CD14-positive monocyte (primary cell): ENCODE measurements at regions not wholly inside any gene's neighbourhood (a gene's known extent, or its start where the extent isn't known, plus 50 kb on each side); places are given as distances from the start of the nearest gene placed in this dataset.

Experiments used
- DNase-seq, 3 donors: peaks; one replicate each; pipeline ENCODE4 v3.0.0-alpha.2; 2011 to 2022
- H2AFZ ChIP-seq: 2 replicates; pipeline ENCODE4 v1.6.0; 2012; ENCODE audit warnings: mild to moderate bottlenecking, low read depth, low read length, inconsistent platforms; ENCODE audit not compliant: insufficient read depth, poor library complexity, severe bottlenecking
- H3K27ac ChIP-seq, 2 donors: 1 replicate in 1 of 2; 2 replicates in 1 of 2; pipeline ENCODE4 v1.5.1; 2012 to 2013; ENCODE audit warnings: low read length in 2 of 2, control low read depth in 1 of 2, inconsistent platforms in 1 of 2, low read depth in 1 of 2, mild to moderate bottlenecking in 1 of 2
- H3K27me3 ChIP-seq, 2 donors: one replicate each; pipeline versions ENCODE4 v1.6.0 to v1.6.1; 2011 to 2013; ENCODE audit warnings: low read length in 2 of 2; ENCODE audit not compliant: control insufficient read depth in 2 of 2, insufficient read depth in 2 of 2
- H3K36me3 ChIP-seq, 2 donors: replicated peaks in 1 of 2; 1 replicate in 1 of 2; 2 replicates in 1 of 2; pipeline versions ENCODE4 v1.5.1 to v1.6.1; 2012 to 2013; ENCODE audit warnings: low read length in 2 of 2, control low read depth in 1 of 2, inconsistent platforms in 1 of 2, mild to moderate bottlenecking in 1 of 2; ENCODE audit not compliant: insufficient read depth in 2 of 2, control insufficient read depth in 1 of 2
- H3K4me1 ChIP-seq, 2 donors: 1 replicate in 1 of 2; 2 replicates in 1 of 2; pipeline versions ENCODE4 v1.5.1 to v1.6.1; 2012 to 2013; ENCODE audit warnings: low read length in 2 of 2, control low read depth in 1 of 2, inconsistent platforms in 1 of 2, mild to moderate bottlenecking in 1 of 2, moderate library complexity in 1 of 2; ENCODE audit not compliant: insufficient read depth in 2 of 2, control insufficient read depth in 1 of 2
- H3K4me2 ChIP-seq: replicated peaks from 2 replicates; pipeline ENCODE3; 2012; ENCODE audit warnings: low read length, moderate library complexity, mild to moderate bottlenecking; ENCODE audit not compliant: poor library complexity, severe bottlenecking; ENCODE audit errors: extremely low read depth
- H3K4me3 ChIP-seq, 3 experiments: fragments of 200-600 bp in 1 of 3; sonication (generic) in 1 of 3; replicated peaks in 1 of 3; 1 replicate in 2 of 3; 2 replicates in 1 of 3; pipeline ENCODE4 v1.5.1; 2011 to 2013; ENCODE audit warnings: low read length in 3 of 3, mild to moderate bottlenecking in 3 of 3, control low read depth in 2 of 3, low read depth in 2 of 3, inconsistent platforms in 1 of 3, moderate library complexity in 1 of 3
- H3K79me2 ChIP-seq: 2 replicates; pipeline ENCODE4 v1.6.0; 2012; ENCODE audit warnings: mild to moderate bottlenecking, control low read depth, inconsistent platforms, low read length, moderate library complexity; ENCODE audit not compliant: insufficient read depth
- H3K9ac ChIP-seq: 2 replicates; pipeline ENCODE4 v1.6.0; 2017; ENCODE audit warnings: low read length, mild to moderate bottlenecking; ENCODE audit not compliant: insufficient read depth, poor library complexity, severe bottlenecking
- H3K9me3 ChIP-seq, 2 donors: replicated peaks in 1 of 2; 1 replicate in 1 of 2; 2 replicates in 1 of 2; pipeline versions ENCODE4 v1.5.1 to v1.6.1; 2012 to 2013; ENCODE audit warnings: low read length in 2 of 2, control low read depth in 1 of 2; ENCODE audit not compliant: control insufficient read depth in 1 of 2, insufficient read depth in 1 of 2
- H4K20me1 ChIP-seq: 2 replicates; pipeline ENCODE4 v1.6.0; 2012; ENCODE audit warnings: mild to moderate bottlenecking, low read length, control low read depth, moderate library complexity; ENCODE audit not compliant: insufficient read depth
- H3K27ac Mint-ChIP-seq, 7 donors: one replicate each; pipeline ENCODE4 v1.8.0; 2020; ENCODE audit warnings: mild to moderate bottlenecking in 7 of 7, mixed read lengths in 7 of 7, moderate library complexity in 6 of 7, inconsistent platforms in 2 of 7
- H3K27me3 Mint-ChIP-seq, 3 donors: one replicate each; pipeline ENCODE4 v1.8.0; 2021 to 2022; ENCODE audit warnings: low read depth in 3 of 3, mild to moderate bottlenecking in 3 of 3, mixed read lengths in 3 of 3, moderate library complexity in 3 of 3, inconsistent platforms in 1 of 3
- H3K36me3 Mint-ChIP-seq, 2 donors: one replicate each; pipeline ENCODE4 v1.8.0; 2020; ENCODE audit warnings: mixed read lengths in 2 of 2, inconsistent platforms in 1 of 2, mild to moderate bottlenecking in 1 of 2
- H3K4me1 Mint-ChIP-seq: one replicate; pipeline ENCODE4 v1.8.0; 2020; ENCODE audit warnings: mild to moderate bottlenecking, mixed read lengths
- H3K4me3 Mint-ChIP-seq, 2 donors: one replicate each; pipeline ENCODE4 v1.8.0; 2020; ENCODE audit warnings: mild to moderate bottlenecking in 2 of 2, mixed read lengths in 2 of 2, moderate library complexity in 1 of 2
- H3K9me3 Mint-ChIP-seq, 7 donors: one replicate each; pipeline ENCODE4 v1.8.0; 2020 to 2022; ENCODE audit warnings: mixed read lengths in 7 of 7, mild to moderate bottlenecking in 6 of 7, moderate library complexity in 6 of 7, inconsistent platforms in 2 of 7
- WGBS: methylation state at CpG from one replicate; pipeline ENCODE4 v1.1.5; 2013; ENCODE audit warnings: missing lambda C conversion rate; ENCODE audit not compliant: insufficient coverage; 5-methylcytosine and 5-hydroxymethylcytosine counted together
- intact Hi-C, 2 donors: fragments of 100-400 bp; cut with micrococcal nuclease; formaldehyde crosslinking; loops; one replicate each; pipeline versions ENCODE4 v1.15.0 to v1.15.1; 2023
- TF ChIP-seq, protein P1 (sequence below): fragments of 200-600 bp; IDR thresholded peaks from one replicate; pipeline ENCODE4 v1.8.0; 2022; ENCODE audit warnings: antibody characterized with exemption, mild to moderate bottlenecking

DNA sequence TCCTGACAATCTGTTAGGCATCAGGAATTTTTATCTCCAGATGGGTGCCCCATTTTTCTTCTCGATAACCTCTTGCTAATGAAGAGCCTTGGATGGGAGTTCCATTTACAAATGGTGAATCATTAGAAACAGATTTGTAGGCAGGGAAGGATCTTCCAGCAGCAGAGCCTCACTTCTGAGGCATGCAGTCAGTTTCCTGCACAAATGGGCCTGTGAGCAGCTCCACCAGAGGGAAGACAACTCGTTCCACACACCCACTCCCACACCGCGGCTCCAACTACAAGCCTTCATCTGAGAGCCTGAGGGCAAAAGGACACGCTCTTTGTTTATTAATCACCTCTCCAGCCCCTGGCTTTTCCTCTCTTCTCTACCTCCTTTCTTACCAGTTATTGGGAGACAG, 108.5 kb downstream of the CTAGE1 start:
- no peaks in the 10 kb centered on the region for H3K36me3 Mint-ChIP-seq
- H3K4me3 Mint-ChIP-seq = no peak overlapping the region
- no peaks in the 10 kb centered on the region for H3K4me1 Mint-ChIP-seq
- peaks cover 0 to 4% (median 2%) of the 10 kb centered on the region in 7 donors for H3K9me3 Mint-ChIP-seq
- peaks cover 1 to 3% (median 3%) of the 10 kb centered on the region in 3 donors for H3K27me3 Mint-ChIP-seq
- Histone ChIP-seq H3K4me1 (peaks cover 6 to 10% of the 10 kb centered on the region in 2 donors), H2AFZ (no peak overlapping the region), H3K27me3 (no peaks in the 10 kb centered on the region), H3K36me3 (no peaks in the 10 kb centered on the region), H3K4me2 (no peak overlapping the region), H3K79me2 (no peaks in the 10 kb centered on the region), H3K4me3 (no peak overlapping the region), H3K9me3 (peaks cover 0 to 2% of the 10 kb centered on the region in 2 donors), H4K20me1 (no peaks in the 10 kb centered on the region), H3K9ac (no peak overlapping the region), H3K27ac (no peak overlapping the region)
- WGBS = 84% methylated on average over 5 of the region's 5 CpGs
- intact Hi-C loops = no loop called here
- no peak for DNase-seq
- TF ChIP-seq, protein P1, sequence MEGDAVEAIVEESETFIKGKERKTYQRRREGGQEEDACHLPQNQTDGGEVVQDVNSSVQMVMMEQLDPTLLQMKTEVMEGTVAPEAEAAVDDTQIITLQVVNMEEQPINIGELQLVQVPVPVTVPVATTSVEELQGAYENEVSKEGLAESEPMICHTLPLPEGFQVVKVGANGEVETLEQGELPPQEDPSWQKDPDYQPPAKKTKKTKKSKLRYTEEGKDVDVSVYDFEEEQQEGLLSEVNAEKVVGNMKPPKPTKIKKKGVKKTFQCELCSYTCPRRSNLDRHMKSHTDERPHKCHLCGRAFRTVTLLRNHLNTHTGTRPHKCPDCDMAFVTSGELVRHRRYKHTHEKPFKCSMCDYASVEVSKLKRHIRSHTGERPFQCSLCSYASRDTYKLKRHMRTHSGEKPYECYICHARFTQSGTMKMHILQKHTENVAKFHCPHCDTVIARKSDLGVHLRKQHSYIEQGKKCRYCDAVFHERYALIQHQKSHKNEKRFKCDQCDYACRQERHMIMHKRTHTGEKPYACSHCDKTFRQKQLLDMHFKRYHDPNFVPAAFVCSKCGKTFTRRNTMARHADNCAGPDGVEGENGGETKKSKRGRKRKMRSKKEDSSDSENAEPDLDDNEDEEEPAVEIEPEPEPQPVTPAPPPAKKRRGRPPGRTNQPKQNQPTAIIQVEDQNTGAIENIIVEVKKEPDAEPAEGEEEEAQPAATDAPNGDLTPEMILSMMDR = no peak
- H3K27ac Mint-ChIP-seq = no peak overlapping the region

DNA sequence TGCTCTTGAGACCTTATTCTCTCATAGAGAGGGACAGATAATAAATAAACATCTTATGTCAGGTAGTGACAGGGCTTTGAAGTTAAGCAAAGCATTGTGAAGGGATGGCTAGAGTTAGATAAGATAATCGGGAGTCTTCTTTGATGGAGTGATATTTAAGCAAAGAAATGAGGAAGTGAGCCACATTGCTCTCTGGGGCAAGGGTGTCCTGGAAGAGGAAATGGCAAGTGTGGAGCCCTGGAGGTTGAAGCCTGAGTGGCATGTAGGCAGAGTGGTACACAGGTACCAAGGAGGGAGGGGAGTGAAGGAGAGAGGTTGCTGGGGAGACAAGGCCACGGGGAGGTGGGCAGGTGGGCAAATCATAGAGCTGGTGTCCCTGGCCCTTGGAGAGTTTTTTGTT, 110.2 kb downstream of the CTAGE1 start:
- Histone ChIP-seq H3K27me3 (no peaks in the 10 kb centered on the region), H3K9ac (no peak overlapping the region), H3K79me2 (no peaks in the 10 kb centered on the region), H3K9me3 (peaks cover 0 to 2% of the 10 kb centered on the region in 2 donors), H3K4me3 (no peak overlapping the region), H3K4me1 (peaks cover 20 to 23% of the 10 kb centered on the region in 2 donors), H3K36me3 (no peaks in the 10 kb centered on the region), H4K20me1 (no peaks in the 10 kb centered on the region), H3K27ac (no peak overlapping the region), H3K4me2 (no peak overlapping the region), H2AFZ (no peak overlapping the region)
- H3K4me3 Mint-ChIP-seq = no peak overlapping the region
- WGBS = 60% methylated on average over 2 of the region's 2 CpGs
- no peaks in the 10 kb centered on the region for H3K36me3 Mint-ChIP-seq
- peaks cover 0 to 4% (median 2%) of the 10 kb centered on the region in 7 donors for H3K9me3 Mint-ChIP-seq
- peak; percentile 36 to 62 (median 51) for DNase-seq
- peaks cover 16% of the 10 kb centered on the region for H3K4me1 Mint-ChIP-seq
- intact Hi-C loops = no loop called here
- no peak overlapping the region for H3K27ac Mint-ChIP-seq
- TF ChIP-seq, protein P1 = peak; percentile 19
- peaks cover 1 to 4% (median 2%) of the 10 kb centered on the region in 3 donors for H3K27me3 Mint-ChIP-seq
